Brain pericyte (primary cell): ENCODE measurements at regions not wholly inside any gene's neighbourhood (a gene's known extent, or its start where the extent isn't known, plus 50 kb on each side); places are given as distances from the start of the nearest gene placed in this dataset.

Source experiments
- DNase-seq: peaks from one replicate; pipeline ENCODE4 v3.0.0-alpha.2; 2012; ENCODE audit warnings: low read depth, low spot score

DNA sequence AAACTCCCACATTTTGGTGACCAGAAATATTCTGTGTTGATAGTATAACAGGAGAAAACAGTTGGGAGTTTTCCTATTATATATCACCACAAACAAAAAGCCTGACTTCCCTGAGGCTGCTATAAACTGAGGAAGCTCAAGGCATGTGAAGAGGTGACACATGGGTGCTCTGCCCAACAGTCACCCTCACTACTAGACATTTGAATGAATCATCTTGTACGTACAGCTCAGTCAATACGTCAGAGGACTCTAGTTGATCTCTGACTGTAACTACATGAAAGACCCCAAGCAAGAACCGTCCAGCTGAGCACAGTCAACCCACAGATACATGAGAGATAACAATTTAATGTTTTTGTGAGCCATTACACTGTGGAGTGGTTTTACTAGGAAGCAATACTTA lies 338.3 kb upstream of the ATP11B start:
- DNase-seq, result no peak

DNA sequence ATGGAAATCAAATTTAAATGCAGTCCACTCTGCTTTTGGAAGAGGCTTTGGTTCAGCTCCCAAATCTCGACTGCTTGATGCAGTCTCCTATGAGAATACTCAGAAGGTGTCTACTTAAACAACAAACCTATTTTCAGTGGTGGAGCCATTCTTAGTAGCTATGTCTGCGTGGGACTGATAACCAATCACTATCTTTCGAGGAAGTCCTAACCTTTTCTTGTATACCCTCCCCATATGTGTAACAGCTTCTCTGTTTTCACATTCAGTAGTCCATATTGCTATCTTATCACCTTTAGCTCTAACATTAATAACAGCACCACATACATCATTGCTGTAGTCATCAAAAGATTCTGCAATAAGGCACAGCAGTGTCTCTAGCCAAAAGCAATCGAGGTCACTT lies 333.0 kb upstream of the ATP11B start:
- DNase-seq, result no peak

DNA sequence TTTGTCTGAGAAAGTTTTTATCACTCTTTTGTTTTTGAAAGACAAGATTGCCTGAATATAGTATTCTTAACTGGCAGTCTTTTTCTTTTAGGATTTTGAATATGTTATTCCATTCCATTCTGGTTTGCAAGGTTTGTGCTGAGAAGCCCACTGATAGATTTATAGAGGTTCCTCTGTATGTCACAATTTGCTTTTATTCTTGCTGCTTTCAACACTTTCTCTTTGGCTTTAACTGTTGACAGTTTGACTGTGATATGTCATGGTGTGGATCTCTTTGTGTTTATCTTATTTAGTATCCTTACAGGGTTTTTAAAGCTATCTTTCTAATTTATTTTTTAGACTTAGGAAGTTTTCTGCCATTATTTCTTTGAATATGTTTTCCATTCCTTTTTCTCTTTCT lies 331.2 kb upstream of the ATP11B start:
- DNase-seq, result no peak

- DNase-seq, result no peak
Observed at GRCh38 chr3:182464513-182465145, 328.7 kb upstream of the ATP11B start.

DNA sequence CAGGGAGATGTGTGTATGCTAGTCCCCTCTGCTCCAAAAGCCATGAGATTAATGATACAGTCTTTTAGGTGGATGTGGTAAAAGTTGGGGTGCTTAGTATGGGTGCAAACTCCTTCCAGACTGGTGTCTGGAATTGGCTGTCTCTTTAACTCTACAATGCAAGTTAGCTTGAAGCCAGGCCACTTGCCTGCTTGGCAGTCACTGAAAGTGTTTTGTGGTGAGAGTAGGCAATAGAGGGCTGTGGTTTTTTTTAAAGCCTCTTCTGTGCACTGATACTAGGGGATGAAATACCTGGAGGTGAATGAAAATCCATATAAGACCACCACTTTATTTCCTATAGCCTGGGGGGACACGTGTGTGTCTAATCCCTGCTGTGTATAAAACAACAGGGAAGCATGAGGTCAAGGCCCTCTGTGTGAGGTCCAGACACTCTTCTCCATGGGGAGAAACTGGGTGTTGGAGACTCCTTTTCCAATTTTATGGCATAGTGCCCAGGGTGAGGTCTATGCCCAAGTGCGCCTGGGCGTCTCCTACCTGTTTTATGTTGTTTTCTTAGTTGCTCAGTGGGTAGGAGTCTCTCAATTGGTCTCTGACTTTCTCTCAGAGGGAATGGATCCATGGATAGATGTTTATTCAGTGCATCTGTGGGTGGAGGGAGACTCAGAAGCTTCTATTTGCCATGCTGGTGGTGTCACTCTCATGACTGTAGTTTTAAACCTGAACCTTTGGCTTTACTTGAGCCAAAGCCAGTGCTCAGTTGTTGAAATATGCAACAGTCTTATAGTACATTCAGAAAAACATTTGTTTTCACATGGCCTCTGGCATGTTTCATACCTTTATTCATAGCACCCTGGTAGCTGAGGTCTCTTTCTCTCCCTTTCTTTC lies 327.8 kb upstream of the ATP11B start:
- no peak for DNase-seq

DNA sequence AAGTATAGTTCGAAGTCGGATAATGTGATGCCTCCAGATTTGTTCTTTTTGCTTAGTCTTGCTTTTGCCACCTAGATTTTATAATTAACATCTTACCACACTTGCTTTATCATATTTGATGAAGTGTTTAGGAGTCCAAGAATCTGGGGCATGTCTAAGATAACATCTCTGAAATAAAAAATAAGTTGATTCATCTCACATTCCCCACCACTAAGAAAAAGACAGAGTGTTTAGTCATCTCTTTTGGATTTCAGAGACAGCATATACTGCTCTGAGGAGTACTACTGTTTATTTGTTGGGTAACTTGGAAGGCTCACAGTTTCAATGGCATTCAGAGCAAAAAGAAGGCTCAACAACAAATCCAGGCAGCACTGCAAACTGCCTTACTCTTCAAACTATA lies 324.2 kb upstream of the ATP11B start:
- no peak for DNase-seq

DNA sequence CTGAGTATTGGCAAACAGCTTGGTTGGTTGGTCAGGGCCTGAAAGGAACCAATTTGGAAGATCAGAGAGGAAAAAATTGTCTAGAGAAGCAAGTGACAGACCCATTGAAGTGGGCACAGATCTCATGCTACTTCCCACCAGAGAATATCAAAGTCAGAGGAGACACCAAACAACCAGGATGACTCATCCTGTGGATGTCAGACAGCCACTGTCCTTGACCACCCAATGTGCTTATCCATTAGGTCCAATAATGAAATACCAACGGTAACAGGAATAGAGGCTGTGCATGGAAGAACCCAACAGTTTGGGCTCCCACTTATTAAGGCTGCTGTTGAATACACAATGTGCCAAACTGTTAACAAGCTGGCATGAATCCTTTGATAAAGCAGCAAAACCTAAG lies 323.1 kb upstream of the ATP11B start:
- no peak for DNase-seq

DNA sequence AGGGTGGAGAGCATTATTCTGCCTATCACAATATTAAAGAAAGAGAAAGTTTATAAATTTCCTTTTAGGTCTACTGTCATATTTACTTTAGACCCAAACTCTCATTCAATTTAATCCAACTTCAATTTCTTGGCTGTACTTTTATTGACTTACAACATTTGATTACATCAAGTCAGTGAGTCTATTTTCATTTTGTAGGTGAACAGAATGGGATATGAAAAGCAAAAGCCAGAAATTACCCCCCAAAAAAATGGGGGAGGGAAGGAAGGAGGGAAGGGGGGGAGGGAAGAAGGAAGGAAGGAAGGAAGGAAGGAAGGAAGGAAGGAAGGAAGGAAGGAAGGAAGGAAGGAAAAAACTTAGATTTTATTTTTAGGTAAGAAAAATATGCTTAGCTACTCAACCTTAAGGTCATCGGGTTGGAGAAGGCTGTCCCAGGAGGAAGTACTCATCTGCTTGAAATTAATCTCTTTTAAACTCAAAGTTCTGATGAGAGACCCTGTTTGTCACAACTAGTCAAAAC lies 320.1 kb upstream of the ATP11B start:
- no peak for DNase-seq

DNA sequence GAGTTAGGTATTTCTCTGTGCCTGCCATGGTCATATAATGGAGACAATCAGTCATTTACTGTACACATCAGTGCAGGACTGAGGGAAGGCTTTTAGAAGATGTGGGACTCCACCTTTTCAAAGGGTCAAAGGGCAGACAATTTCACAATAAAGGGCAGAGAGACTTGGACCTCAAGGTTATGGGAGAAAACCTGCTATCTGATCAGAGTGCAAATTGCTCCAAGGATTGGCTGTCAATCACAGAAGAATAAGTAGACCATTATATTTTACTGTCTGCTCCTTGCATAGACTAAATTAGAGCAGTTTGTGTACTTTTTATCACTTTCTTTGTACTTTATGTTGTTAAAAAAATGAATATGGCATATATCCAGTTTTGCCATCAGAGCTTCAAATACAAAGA lies 314.9 kb upstream of the ATP11B start:
- DNase-seq, result no peak

- no peak for DNase-seq
Observed at GRCh38 chr3:182479419-182480336, 313.6 kb upstream of the ATP11B start.

DNA sequence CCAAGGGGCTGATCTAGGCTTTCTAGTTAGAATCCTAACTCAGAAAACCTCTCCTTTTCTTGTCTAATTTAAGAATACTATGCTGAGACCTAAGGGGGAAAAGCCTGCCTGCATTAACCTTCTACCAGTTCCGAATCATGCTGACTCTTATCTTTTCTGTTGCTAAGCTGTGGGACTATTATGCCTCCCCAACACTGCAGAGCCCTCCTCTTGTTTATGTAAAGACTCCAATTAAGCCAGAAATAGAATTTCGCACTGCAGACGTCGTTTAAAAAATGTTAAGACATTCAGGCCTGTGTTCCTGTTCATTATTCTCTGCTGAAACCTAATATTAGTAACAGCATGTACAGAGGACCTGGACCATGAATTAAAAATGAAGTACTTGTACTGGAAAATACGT lies 310.6 kb upstream of the ATP11B start:
- no peak for DNase-seq

DNA sequence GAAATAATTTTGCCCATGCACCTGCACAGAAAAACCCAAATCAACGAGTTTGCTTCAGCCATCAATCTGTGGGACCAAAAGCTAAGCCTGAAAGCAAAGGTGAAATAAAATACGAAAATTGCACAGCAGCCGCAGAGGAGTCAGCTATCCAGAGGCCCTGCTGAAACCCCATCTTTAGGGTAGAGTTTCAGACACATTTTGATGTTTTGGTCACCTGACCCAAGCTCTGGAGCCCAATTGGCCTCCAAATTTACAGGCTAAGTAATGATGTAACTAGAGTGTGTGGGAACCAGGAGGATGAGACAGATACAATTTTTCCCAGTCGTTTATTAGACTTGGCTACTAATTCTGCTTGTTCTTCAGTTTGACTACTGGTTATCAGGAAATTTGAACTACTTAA lies 308.6 kb upstream of the ATP11B start:
- no peak for DNase-seq

- no peak for DNase-seq
Observed at GRCh38 chr3:182485301-182485700, 308.0 kb upstream of the ATP11B start.

DNA sequence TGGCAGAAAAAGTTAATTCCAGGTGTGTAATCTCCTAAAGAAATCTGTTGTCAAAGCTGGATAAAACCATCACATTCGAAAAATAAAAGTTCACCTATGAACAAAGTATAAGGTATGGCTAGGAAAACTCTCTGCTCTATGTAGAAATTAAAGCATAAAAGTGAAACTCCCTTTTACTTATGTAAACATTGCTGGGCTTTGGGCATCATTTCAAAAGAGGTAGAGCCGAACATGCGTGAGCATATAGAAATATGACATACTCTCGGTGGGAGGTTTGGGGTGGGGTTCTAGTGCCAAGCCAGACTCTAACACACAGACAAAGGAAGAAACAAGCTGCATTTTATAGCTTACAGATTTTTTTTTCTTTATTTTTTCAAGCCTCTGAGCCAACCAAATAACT lies 306.8 kb upstream of the ATP11B start:
- DNase-seq, result no peak

DNA sequence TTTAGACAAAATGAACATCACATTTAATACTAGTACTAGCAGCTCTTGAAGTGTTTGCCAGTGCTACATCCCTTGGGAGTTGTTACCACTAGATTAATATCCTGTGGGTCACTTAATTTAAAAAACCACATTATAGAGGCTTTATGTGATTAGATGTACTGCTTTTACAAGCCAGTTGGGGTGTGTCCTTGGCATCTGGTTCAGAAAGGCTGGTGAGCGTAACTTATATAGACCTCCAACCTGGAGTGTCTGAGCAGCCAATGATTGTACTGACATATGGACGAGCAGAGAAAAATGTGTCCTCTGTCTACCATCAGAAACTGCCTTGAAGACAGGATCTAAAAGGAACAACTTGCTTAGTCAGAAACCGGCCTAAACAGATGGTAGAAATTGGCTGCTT lies 306.2 kb upstream of the ATP11B start:
- DNase-seq, result no peak

- no peak for DNase-seq
Observed at GRCh38 chr3:182487611-182488010, 305.7 kb upstream of the ATP11B start.

- no peak for DNase-seq
Observed at GRCh38 chr3:182490596-182491491, 302.5 kb upstream of the ATP11B start.

GRCh38 chr3:182491577-182491976 lies 301.7 kb upstream of the ATP11B start:
- no peak for DNase-seq

DNA sequence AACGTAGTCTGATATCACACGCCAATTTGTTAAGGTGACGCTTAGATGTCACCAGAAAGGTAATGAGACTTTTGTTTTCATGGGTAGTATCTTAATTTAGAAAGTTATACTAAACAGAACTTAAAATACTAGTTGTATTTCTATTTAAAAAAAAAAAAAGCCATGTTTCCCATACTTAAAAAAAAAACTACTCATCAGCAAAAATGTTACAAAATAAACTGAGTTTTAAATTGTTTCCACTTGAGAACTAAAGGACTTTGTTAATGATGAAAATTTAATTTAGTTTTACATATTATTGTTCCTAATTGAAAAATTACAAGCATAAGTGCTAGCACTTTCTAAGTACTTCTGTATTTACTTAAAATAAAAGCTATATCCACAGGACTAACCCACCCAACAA lies 300.8 kb upstream of the ATP11B start:
- DNase-seq, result no peak

DNA sequence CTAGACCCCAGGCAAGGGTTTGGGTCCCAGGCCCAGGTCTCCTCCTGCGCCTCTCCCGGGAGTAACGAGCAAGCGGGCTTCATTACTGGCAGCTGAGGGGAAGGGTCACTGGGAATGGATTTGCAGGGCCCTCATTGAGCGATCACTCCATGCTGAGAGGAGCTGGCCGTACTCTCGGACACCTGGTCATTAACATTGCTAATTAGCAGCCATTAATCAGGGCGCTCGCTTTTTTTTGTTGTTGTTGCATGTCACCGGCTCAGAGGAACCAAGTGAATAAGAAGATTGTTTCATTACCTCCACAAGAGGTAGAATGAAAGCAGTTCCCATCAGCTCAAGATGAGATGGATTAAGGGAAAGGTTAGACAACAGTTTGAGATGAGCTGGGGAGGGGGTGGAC lies 293.0 kb upstream of the ATP11B start:
- no peak for DNase-seq

GRCh38 chr3:182501856-182502255 lies 291.4 kb upstream of the ATP11B start:
- no peak for DNase-seq
